ENCODE measurements at regions not wholly inside any gene's neighbourhood (a gene's known extent, or its start where the extent isn't known, plus 50 kb on each side); places are given as distances from the start of the nearest gene placed in this dataset.

- BruUV-seq (replicated peaks): no TSS peak
- intact Hi-C loops (cut with micrococcal nuclease): no loop called here
- no peaks in the 10 kb centered on the region for H3K79me2 ChIP-seq (ENCODE audit: insufficient read depth, low read length)
- ChIA-PET POLR2A (no interaction called here), RAD21 (ENCODE audit: low non-redundant PET in 1 of 2, low total read pairs in 2 of 2, uncharacterized antibody in 2 of 2, unreplicated experiment in 2 of 2) (no interaction called here), CTCF (no interaction called here)
- no peak overlapping the region for H3K27ac ChIP-seq (ENCODE audit: low read depth, low read length)
- H3K27me3 ChIP-seq (ENCODE audit: insufficient read depth, low read length): no peaks in the 10 kb centered on the region
- no peaks in the 10 kb centered on the region for H4K20me1 ChIP-seq (ENCODE audit: insufficient read depth)
- H3K9me3 ChIP-seq (ENCODE audit: control insufficient read depth in 1 of 2, insufficient read depth in 1 of 2, low read depth in 1 of 2, low read length in 2 of 2): peaks cover 26 to 32% of the 10 kb centered on the region in 2 experiments; a peak in 3 of 4 replicates
- H3K4me3 ChIP-seq (replicated peaks in 1 of 2; ENCODE audit: low read depth in 1 of 2, low read length in 2 of 2): no peak overlapping the region
- H3K4me2 ChIP-seq (ENCODE audit: low read length): no peak overlapping the region
- H3K9ac ChIP-seq (ENCODE audit: low read length): no peak overlapping the region
- DNase-seq (ENCODE audit: low read depth, low spot score): no peak
- H2AFZ ChIP-seq (ENCODE audit: low read depth, low read length, poor library complexity, severe bottlenecking): no peak overlapping the region
- no peaks in the 10 kb centered on the region for H3K36me3 ChIP-seq (ENCODE audit: control insufficient read depth in 1 of 2, insufficient read depth in 2 of 2, low read length in 2 of 2)
- no peaks in the 10 kb centered on the region for H3K9me2 ChIP-seq (ENCODE audit: insufficient read depth)
- no peak for ATAC-seq
- no peak for TF ChIP-seq EGR1 (IDR thresholded peaks at IDR 0.05; ENCODE audit: low read depth)
- TF ChIP-seq ZNF274 (IDR thresholded peaks at IDR 0.05; ENCODE audit: low read depth, low read length): no peak
- TF ChIP-seq FOSL1 (IDR thresholded peaks at IDR 0.05; ENCODE audit: low read depth): no peak
- no peak for TF ChIP-seq YY1 (IDR thresholded peaks at IDR 0.05; ENCODE audit: extremely low read depth, insufficient replicate concordance, low read depth, low read length)
- no peak for TF ChIP-seq ELF1 (IDR thresholded peaks at IDR 0.05; ENCODE audit: borderline replicate concordance, low read depth)
- no peak for TF ChIP-seq ZFX (IDR thresholded peaks at IDR 0.05)
- TF ChIP-seq CBX3 (IDR thresholded peaks at IDR 0.05; ENCODE audit: low read depth): no peak
- TF ChIP-seq REST (IDR thresholded peaks at IDR 0.05; ENCODE audit: low read depth): no peak
- no peak for TF ChIP-seq ZBTB33 (IDR thresholded peaks at IDR 0.05; ENCODE audit: extremely low read depth, insufficient replicate concordance, low read length)
- no peak for TF ChIP-seq TCF7L2 (IDR thresholded peaks at IDR 0.05; ENCODE audit: borderline replicate concordance, extremely low read depth, insufficient read depth, insufficient read length)
- no peak for TF ChIP-seq CEBPB (IDR thresholded peaks at IDR 0.05; ENCODE audit: low read depth)
- no peaks in the 10 kb centered on the region for H3K4me1 ChIP-seq (ENCODE audit: control insufficient read depth in 1 of 2, insufficient read depth in 2 of 2, low read length in 2 of 2)
Measured at GRCh38 chr12:24060089-24060488, 110.6 kb upstream of the SOX5 start.

Measured in HCT116 (cell line).